Astrocyte (in vitro differentiated cells and primary cell): ENCODE measurements at regions not wholly inside any gene's neighbourhood (a gene's known extent, or its start where the extent isn't known, plus 50 kb on each side); places are given as distances from the start of the nearest gene placed in this dataset.

Experiments
- DNase-seq: peaks from one replicate; pipeline ENCODE4 v3.0.0-alpha.2; 2010; ENCODE audit warnings: low read depth
- FAIRE-seq: peaks from 2 replicates; lab custom pipeline; 2011; peaks lifted over from hg19 to GRCh38; lab: Jason Lieb, UNC
- H2AFZ ChIP-seq: 2 replicates; pipeline ENCODE4 v1.6.0; 2012; ENCODE audit warnings: low read depth, low read length, inconsistent platforms
- H3K27ac ChIP-seq: 2 replicates; pipeline ENCODE4 v1.5.1; 2011; ENCODE audit warnings: low read depth, low read length, inconsistent platforms
- H3K27me3 ChIP-seq: 2 replicates; pipeline ENCODE4 v1.6.0; 2011; ENCODE audit warnings: low read length, inconsistent platforms; ENCODE audit not compliant: insufficient read depth
- H3K36me3 ChIP-seq: 2 replicates; pipeline ENCODE4 v1.5.1; 2011; ENCODE audit warnings: low read length, inconsistent platforms; ENCODE audit not compliant: insufficient read depth
- H3K4me1 ChIP-seq: 2 replicates; pipeline ENCODE4 v1.5.1; 2011; ENCODE audit warnings: low read length, inconsistent platforms; ENCODE audit not compliant: insufficient read depth
- H3K4me2 ChIP-seq: 2 replicates; pipeline ENCODE4 v1.6.0; 2012; ENCODE audit warnings: low read length, inconsistent platforms
- H3K4me3 ChIP-seq: 2 replicates; pipeline ENCODE4 v1.5.1; 2011; ENCODE audit warnings: low read depth, mild to moderate bottlenecking, low read length, inconsistent platforms; ENCODE audit not compliant: insufficient read depth
- H3K79me2 ChIP-seq: 2 replicates; pipeline ENCODE4 v1.6.0; 2012; ENCODE audit warnings: mild to moderate bottlenecking, low read length, inconsistent platforms; ENCODE audit not compliant: insufficient read depth
- H3K9ac ChIP-seq: 2 replicates; pipeline ENCODE4 v1.6.0; 2012; ENCODE audit warnings: mild to moderate bottlenecking, low read length, inconsistent platforms
- H3K9me3 ChIP-seq: 2 replicates; pipeline ENCODE4 v1.5.1; 2012; ENCODE audit warnings: low read depth, mild to moderate bottlenecking, low read length, inconsistent platforms; ENCODE audit not compliant: insufficient read depth
- H4K20me1 ChIP-seq: 2 replicates; pipeline ENCODE4 v1.6.0; 2012; ENCODE audit warnings: low read length, inconsistent platforms; ENCODE audit not compliant: insufficient read depth
- H3K27ac Mint-ChIP-seq: one replicate; pipeline ENCODE4 v1.8.0; 2021; ENCODE audit warnings: mild to moderate bottlenecking, mixed read lengths; ENCODE audit not compliant: unreplicated experiment
- H3K27me3 Mint-ChIP-seq: one replicate; pipeline ENCODE4 v1.8.0; 2021; ENCODE audit warnings: low read depth, mixed read lengths; ENCODE audit not compliant: unreplicated experiment
- H3K36me3 Mint-ChIP-seq: one replicate; pipeline ENCODE4 v1.8.0; 2021; ENCODE audit warnings: low read depth, mixed read lengths; ENCODE audit not compliant: unreplicated experiment
- H3K4me1 Mint-ChIP-seq: one replicate; pipeline ENCODE4 v1.8.0; 2021; ENCODE audit warnings: low read depth, mixed read lengths; ENCODE audit not compliant: unreplicated experiment
- H3K4me3 Mint-ChIP-seq: one replicate; pipeline ENCODE4 v1.8.0; 2021; ENCODE audit warnings: mild to moderate bottlenecking, moderate library complexity, mixed read lengths; ENCODE audit not compliant: unreplicated experiment
- H3K9me3 Mint-ChIP-seq: one replicate; pipeline ENCODE4 v1.8.0; 2021; ENCODE audit warnings: mild to moderate bottlenecking, mixed read lengths; ENCODE audit not compliant: unreplicated experiment
- EZH2 ChIP-seq: IDR thresholded peaks from 2 replicates; pipeline ENCODE4 v1.6.1; 2012; ENCODE audit warnings: mild to moderate bottlenecking, low read length, inconsistent platforms; ENCODE audit not compliant: insufficient read depth
- TF ChIP-seq, protein P1 (sequence below): IDR thresholded peaks from 2 replicates; pipeline ENCODE4 v1.5.1; 2011; ENCODE audit warnings: low read depth, mild to moderate bottlenecking, inconsistent platforms, low read length, moderate library complexity; ENCODE audit not compliant: insufficient read depth

GRCh38 chr6:159430323-159430722, 261.1 kb downstream of the FNDC1 start:
- peaks cover 9% of the 10 kb centered on the region for H3K9me3 Mint-ChIP-seq
- H3K27ac Mint-ChIP-seq: no peak overlapping the region
- FAIRE-seq (no peak), DNase-seq (no peak)
- no peak overlapping the region for H3K9ac ChIP-seq
- no peak overlapping the region for H3K4me2 ChIP-seq
- peaks cover 7% of the 10 kb centered on the region for H3K27me3 Mint-ChIP-seq
- no peaks in the 10 kb centered on the region for H3K36me3 Mint-ChIP-seq
- no peaks in the 10 kb centered on the region for H4K20me1 ChIP-seq
- TF ChIP-seq EZH2: no peak
- TF ChIP-seq, protein P1, sequence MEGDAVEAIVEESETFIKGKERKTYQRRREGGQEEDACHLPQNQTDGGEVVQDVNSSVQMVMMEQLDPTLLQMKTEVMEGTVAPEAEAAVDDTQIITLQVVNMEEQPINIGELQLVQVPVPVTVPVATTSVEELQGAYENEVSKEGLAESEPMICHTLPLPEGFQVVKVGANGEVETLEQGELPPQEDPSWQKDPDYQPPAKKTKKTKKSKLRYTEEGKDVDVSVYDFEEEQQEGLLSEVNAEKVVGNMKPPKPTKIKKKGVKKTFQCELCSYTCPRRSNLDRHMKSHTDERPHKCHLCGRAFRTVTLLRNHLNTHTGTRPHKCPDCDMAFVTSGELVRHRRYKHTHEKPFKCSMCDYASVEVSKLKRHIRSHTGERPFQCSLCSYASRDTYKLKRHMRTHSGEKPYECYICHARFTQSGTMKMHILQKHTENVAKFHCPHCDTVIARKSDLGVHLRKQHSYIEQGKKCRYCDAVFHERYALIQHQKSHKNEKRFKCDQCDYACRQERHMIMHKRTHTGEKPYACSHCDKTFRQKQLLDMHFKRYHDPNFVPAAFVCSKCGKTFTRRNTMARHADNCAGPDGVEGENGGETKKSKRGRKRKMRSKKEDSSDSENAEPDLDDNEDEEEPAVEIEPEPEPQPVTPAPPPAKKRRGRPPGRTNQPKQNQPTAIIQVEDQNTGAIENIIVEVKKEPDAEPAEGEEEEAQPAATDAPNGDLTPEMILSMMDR: no peak
- H3K4me3 Mint-ChIP-seq: no peak overlapping the region
- H2AFZ ChIP-seq: no peak overlapping the region
- H3K36me3 ChIP-seq: no peaks in the 10 kb centered on the region
- H3K4me3 ChIP-seq: no peak overlapping the region
- no peaks in the 10 kb centered on the region for H3K27me3 ChIP-seq
- peaks cover 4% of the 10 kb centered on the region for H3K9me3 ChIP-seq
- no peaks in the 10 kb centered on the region for H3K4me1 Mint-ChIP-seq
- H3K79me2 ChIP-seq: no peaks in the 10 kb centered on the region
- H3K4me1 ChIP-seq: no peaks in the 10 kb centered on the region
- H3K27ac ChIP-seq: no peak overlapping the region

- H3K27me3 Mint-ChIP-seq: peaks cover 6% of the 10 kb centered on the region
- no peaks in the 10 kb centered on the region for H4K20me1 ChIP-seq
- H3K4me2 ChIP-seq: no peak overlapping the region
- H3K9me3 Mint-ChIP-seq: peaks cover 9% of the 10 kb centered on the region
- TF ChIP-seq EZH2: no peak
- TF ChIP-seq, protein P1: no peak
- peaks cover 1% of the 10 kb centered on the region for H3K4me1 Mint-ChIP-seq
- peaks cover 4% of the 10 kb centered on the region for H3K9me3 ChIP-seq
- H3K4me1 ChIP-seq: no peaks in the 10 kb centered on the region
- no peak overlapping the region for H3K27ac Mint-ChIP-seq
- H3K4me3 ChIP-seq: no peak overlapping the region
- no peaks in the 10 kb centered on the region for H3K36me3 Mint-ChIP-seq
- no peak overlapping the region for H3K27ac ChIP-seq
- no peak overlapping the region for H3K4me3 Mint-ChIP-seq
- no peaks in the 10 kb centered on the region for H3K79me2 ChIP-seq
- H3K27me3 ChIP-seq: no peaks in the 10 kb centered on the region
- H3K36me3 ChIP-seq: no peaks in the 10 kb centered on the region
- no peak for FAIRE-seq
- no peak overlapping the region for H2AFZ ChIP-seq
- H3K9ac ChIP-seq: no peak overlapping the region
- no peak for DNase-seq
Observed at GRCh38 chr6:159429433-159429832, 260.2 kb downstream of the FNDC1 start.

- Mint-ChIP-seq H3K36me3 (no peaks in the 10 kb centered on the region), H3K27ac (no peak overlapping the region), H3K4me3 (peak overlapping the region; percentile 54), H3K27me3 (peaks cover 6% of the 10 kb centered on the region), H3K9me3 (peaks cover 2% of the 10 kb centered on the region), H3K4me1 (peaks cover 5% of the 10 kb centered on the region)
- no peak overlapping the region for H3K4me2 ChIP-seq
- H3K36me3 ChIP-seq: no peaks in the 10 kb centered on the region
- no peaks in the 10 kb centered on the region for H3K4me1 ChIP-seq
- FAIRE-seq: no peak
- peak; percentile 29 for DNase-seq
- H3K27me3 ChIP-seq: no peaks in the 10 kb centered on the region
- H4K20me1 ChIP-seq: no peaks in the 10 kb centered on the region
- H2AFZ ChIP-seq: no peak overlapping the region
- H3K79me2 ChIP-seq: no peaks in the 10 kb centered on the region
- H3K27ac ChIP-seq: no peak overlapping the region
- H3K4me3 ChIP-seq: no peak overlapping the region
- TF ChIP-seq, protein P1: no peak
- no peak for TF ChIP-seq EZH2
- H3K9me3 ChIP-seq: no peaks in the 10 kb centered on the region
- no peak overlapping the region for H3K9ac ChIP-seq
Observed at GRCh38 chr6:159427771-159428170, 258.6 kb downstream of the FNDC1 start.
